ENCODE measurements at regions not wholly inside any gene's neighbourhood (a gene's known extent, or its start where the extent isn't known, plus 50 kb on each side); places are given as distances from the start of the nearest gene placed in this dataset.

GRCh38 chr17:68812876-68813584 lies 142.2 kb downstream of the ABCA8 start:
- Histone ChIP-seq H3K27ac (peak overlapping the region in 1 of 4 donors; percentile 15), H3K4me1 (no peaks in the 10 kb centered on the region), H3K9me3 (peaks cover 0 to 4% of the 10 kb centered on the region in 2 donors), H3K36me3 (no peaks in the 10 kb centered on the region), H3K4me3 (no peak overlapping the region), H3K27me3 (no peaks in the 10 kb centered on the region)
- intact Hi-C loops (cut with DNase I; ENCODE audit: low total_unique reads), result loop anchor here (5.0 kb wide), 1 partner anchor 1769 kb away; no protein-coding TSS in a partner anchor
- TF ChIP-seq EP300 (IDR thresholded peaks at IDR 0.05; ENCODE audit: low read depth), result no peak
- no peak for TF ChIP-seq POLR2AphosphoS5 (IDR thresholded peaks at IDR 0.05)
- TF ChIP-seq CTCF (IDR thresholded peaks at IDR 0.05), result no peak
- no peak for TF ChIP-seq POLR2A (IDR thresholded peaks at IDR 0.05)
- in situ Hi-C loops (cut with MboI; ENCODE audit: low pct_ligation_motif_present in 1 of 4, low pct_unique_long_range_greater_than_20kb in 1 of 4, low sequenced_read_pairs in 3 of 4), result no loop called here
- 25% methylated on average over 1 of the region's 1 CpG; no CpG with 5 or more reads in 1 of the 2 donors for WGBS, 2 donors (ENCODE audit: low coverage in 1 of 2)
- DNase-seq, result no peak

GRCh38 chr17:68809148-68809547 lies 146.0 kb downstream of the ABCA8 start:
- Histone ChIP-seq H3K4me3 (no peak overlapping the region), H3K9me3 (peaks cover 0 to 4% of the 10 kb centered on the region in 2 donors), H3K27me3 (no peaks in the 10 kb centered on the region), H3K36me3 (no peaks in the 10 kb centered on the region), H3K27ac (peak overlapping the region in 2 of 4 donors; percentile 8 to 29), H3K4me1 (no peaks in the 10 kb centered on the region)
- TF ChIP-seq POLR2AphosphoS5 (IDR thresholded peaks at IDR 0.05), result no peak
- no peak for TF ChIP-seq POLR2A (IDR thresholded peaks at IDR 0.05)
- TF ChIP-seq EP300 (IDR thresholded peaks at IDR 0.05; ENCODE audit: low read depth), result no peak
- no peak for TF ChIP-seq CTCF (IDR thresholded peaks at IDR 0.05)
- DNase-seq, result no peak
- intact Hi-C loops (cut with DNase I; ENCODE audit: low total_unique reads), result no loop called here
- in situ Hi-C loops (cut with MboI; ENCODE audit: low pct_ligation_motif_present in 1 of 4, low pct_unique_long_range_greater_than_20kb in 1 of 4, low sequenced_read_pairs in 3 of 4), result no loop called here
- 90 to 93% methylated on average over 2 of the region's 2 CpGs for WGBS, 2 donors (ENCODE audit: low coverage in 1 of 2)

GRCh38 chr17:68807998-68808772 lies 147.0 kb downstream of the ABCA8 start:
- intact Hi-C loops (cut with DNase I; ENCODE audit: low total_unique reads) (no loop called here), in situ Hi-C loops (cut with MboI; ENCODE audit: low pct_ligation_motif_present in 1 of 4, low pct_unique_long_range_greater_than_20kb in 1 of 4, low sequenced_read_pairs in 3 of 4) (no loop called here)
- Histone ChIP-seq H3K4me3 (no peak overlapping the region), H3K27ac (peak overlapping the region in 2 of 4 donors; percentile 29 to 31), H3K27me3 (no peaks in the 10 kb centered on the region), H3K36me3 (no peaks in the 10 kb centered on the region), H3K9me3 (peaks cover 0 to 4% of the 10 kb centered on the region in 2 donors), H3K4me1 (no peaks in the 10 kb centered on the region)
- 69 to 74% methylated on average over 1 to 2 of the region's 2 CpGs for WGBS, 2 donors (ENCODE audit: low coverage in 1 of 2)
- TF ChIP-seq POLR2AphosphoS5 (IDR thresholded peaks at IDR 0.05) (no peak), CTCF (IDR thresholded peaks at IDR 0.05) (no peak), POLR2A (IDR thresholded peaks at IDR 0.05) (no peak), EP300 (IDR thresholded peaks at IDR 0.05; ENCODE audit: low read depth) (no peak)
- DNase-seq, result no peak

- TF ChIP-seq CTCF (IDR thresholded peaks at IDR 0.05) (no peak), EP300 (IDR thresholded peaks at IDR 0.05; ENCODE audit: low read depth) (no peak), POLR2AphosphoS5 (IDR thresholded peaks at IDR 0.05) (no peak), POLR2A (IDR thresholded peaks at IDR 0.05) (no peak)
- no peak for DNase-seq
- H3K36me3 ChIP-seq, result no peaks in the 10 kb centered on the region
- no peaks in the 10 kb centered on the region for H3K4me1 ChIP-seq
- no peaks in the 10 kb centered on the region for H3K27me3 ChIP-seq
- no peak overlapping the region for H3K4me3 ChIP-seq
- WGBS, 2 donors (ENCODE audit: low coverage in 1 of 2), result 67 to 76% methylated on average over 1 of the region's 1 CpG
- intact Hi-C loops (cut with DNase I; ENCODE audit: low total_unique reads), result no loop called here
- in situ Hi-C loops (cut with MboI; ENCODE audit: low pct_ligation_motif_present in 1 of 4, low pct_unique_long_range_greater_than_20kb in 1 of 4, low sequenced_read_pairs in 3 of 4), result no loop called here
- H3K9me3 ChIP-seq, result no peaks in the 10 kb centered on the region
- no peak overlapping the region for H3K27ac ChIP-seq
These were observed 149.6 kb downstream of the ABCA8 start for GRCh38 chr17:68805609-68806008.

Measured in transverse colon (tissue), 4 donors.